NCI-H345 treated with DMSO at 0.1 percent for 48 hours (cell line): ENCODE measurements at regions not wholly inside any gene's neighbourhood (a gene's known extent, or its start where the extent isn't known, plus 50 kb on each side); places are given as distances from the start of the nearest gene placed in this dataset.
"Not testable (repeated sequence)": the region's sequence is repeated elsewhere in the genome, so short reads cannot be mapped to it uniquely, and the experiment has no call there.

ENCODE experiments used
- DNase-seq: peaks from one replicate; lab custom pipeline; 2025; ENCODE audit not compliant: unreplicated experiment; lab: John Stamatoyannopoulos, UW

DNA sequence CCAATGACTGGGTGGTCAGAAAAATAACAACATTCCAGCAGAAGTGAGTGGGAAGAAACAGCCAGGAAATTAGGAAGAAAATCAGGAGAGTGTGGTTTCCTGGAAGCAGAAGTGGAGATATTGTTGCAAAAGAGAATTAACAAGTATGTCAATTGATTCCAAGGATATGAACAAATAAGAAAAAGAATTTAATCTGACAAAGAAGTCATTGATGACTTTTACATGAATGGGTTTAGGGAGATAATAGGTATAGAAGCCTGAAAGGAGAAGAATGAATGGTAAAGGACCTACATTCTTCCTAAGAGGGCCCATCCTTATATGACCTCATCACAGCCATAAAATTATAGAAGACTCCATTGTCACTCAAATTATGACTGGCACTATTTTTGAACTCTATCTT, 1440.1 kb downstream of the OTOL1 start:
- no peak for DNase-seq

DNA sequence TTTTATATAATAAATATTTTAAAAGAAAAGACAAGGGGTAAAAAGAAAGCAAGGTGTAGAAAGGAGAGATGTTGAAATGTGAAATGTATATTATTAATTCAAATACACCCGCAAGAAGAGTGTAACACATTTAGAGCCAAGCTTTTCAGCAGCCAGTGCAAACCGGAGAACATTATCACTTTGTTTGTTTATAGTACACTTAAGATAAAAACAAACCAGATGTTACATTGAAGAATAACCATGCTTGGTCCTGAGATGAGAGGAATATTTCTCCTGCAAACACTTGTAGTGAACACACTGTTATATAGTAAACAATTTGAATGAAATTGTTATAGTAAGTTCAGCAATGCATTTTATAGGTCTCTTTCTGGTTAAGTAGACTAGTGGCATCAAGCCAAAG, 1441.5 kb downstream of the OTOL1 start:
- DNase-seq = no peak

- no peak for DNase-seq
Measured at GRCh38 chr3:162945626-162946025, 1449.0 kb downstream of the OTOL1 start.

GRCh38 chr3:162956711-162957110, 1460.1 kb downstream of the OTOL1 start:
- DNase-seq = no peak

- no peak for DNase-seq
Measured at GRCh38 chr3:162960269-162960668, 1463.7 kb downstream of the OTOL1 start.

GRCh38 chr3:162970292-162970691, 1473.7 kb downstream of the OTOL1 start:
- DNase-seq = no peak

- no peak for DNase-seq
Measured at GRCh38 chr3:162971715-162972114, 1475.1 kb downstream of the OTOL1 start.

- DNase-seq = no peak
Measured at GRCh38 chr3:162973428-162973917, 1476.9 kb downstream of the OTOL1 start.

DNA sequence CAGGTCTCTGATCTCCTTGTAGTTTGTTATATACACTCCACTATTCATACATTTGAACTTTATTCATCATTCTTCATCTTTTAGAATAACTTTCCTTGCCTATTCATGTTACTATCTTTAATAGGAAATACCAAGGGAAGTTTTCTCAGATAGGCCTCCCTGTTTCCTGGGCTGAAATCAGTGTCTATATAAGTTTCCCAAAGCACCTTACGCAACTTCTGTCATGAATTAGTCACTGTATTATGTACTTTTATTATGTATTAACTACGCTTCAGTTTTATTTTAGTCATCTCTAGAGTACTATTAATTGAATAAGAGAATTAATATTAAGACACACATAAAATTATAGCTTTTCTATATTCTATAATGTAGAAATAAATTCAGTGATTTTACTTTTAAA, 1481.5 kb downstream of the OTOL1 start:
- no peak for DNase-seq

DNA sequence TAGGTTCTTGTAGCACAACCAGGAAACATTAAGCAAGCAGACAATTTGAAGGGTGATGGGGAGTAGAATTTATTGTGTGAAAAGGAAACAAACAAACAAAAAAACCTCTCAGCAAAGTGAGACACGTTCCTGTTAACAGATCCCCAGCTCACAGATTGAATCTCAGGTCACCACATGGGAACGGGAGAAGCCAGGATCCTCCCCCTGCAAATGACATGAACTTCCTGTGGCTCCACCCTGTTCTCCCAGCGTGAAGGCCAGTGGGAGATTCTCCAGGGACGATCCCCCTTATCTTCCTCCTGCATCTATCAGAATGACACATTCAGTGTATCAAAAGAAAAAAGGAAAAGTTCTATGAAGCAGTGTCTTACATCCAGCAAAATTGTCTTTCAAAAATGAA, 1488.1 kb downstream of the OTOL1 start:
- DNase-seq = no peak

DNA sequence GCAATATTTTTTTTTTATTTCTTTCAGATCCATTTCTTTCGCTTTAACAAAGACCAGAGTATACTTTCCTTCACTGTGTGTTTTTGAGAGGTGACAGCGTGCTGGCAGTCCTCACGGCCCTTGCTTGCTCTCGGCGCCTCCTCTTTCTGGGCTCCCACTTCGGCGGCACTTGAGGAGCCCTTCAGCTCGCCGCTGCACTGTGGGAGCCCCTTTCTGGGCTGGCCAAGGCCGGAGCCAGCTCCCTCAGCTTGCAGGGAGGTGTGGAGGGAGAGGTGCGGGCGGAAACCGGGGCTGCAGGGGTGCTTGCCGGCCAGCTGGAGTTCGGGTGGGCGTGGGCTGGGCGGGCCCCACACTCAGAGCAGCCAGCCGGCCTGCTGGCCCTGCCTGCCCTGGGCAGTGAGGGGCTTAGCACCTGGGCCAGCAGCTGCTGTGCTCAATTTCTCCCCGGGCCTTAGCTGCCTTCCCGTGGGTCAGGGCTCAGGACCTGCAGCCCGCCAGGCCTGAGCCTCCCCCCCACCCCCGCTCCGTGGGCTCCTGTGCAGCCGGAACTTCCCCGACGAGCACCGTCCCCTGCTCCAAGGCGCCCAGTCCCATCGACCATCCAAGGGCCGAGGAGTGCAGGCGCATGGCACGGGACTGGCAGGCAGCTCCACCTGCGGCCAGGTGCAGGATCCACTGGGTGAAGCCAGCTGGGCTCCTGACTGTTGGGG, 1490.6 kb downstream of the OTOL1 start:
- not testable (repeated sequence) for DNase-seq

- no peak for DNase-seq
Measured at GRCh38 chr3:162992741-162993140, 1496.1 kb downstream of the OTOL1 start.

DNA sequence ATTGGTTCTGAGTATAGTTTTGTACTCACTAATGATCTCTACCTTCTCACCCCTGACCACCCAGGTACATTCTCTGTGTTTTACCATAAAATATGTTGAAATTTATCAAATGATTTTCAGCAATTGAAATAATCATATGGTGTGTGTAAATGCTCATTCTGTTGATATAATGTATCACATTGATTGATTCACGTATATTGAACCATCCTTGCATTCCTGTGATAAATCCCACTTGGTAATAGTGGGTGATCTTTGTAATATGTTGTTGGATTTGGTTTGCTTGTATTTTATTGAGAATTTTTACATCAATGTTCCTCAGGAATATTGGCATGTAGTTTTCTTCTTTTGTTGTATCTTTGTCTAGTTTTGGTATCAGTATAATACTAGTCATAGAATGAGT, 1497.6 kb downstream of the OTOL1 start:
- no peak for DNase-seq

DNA sequence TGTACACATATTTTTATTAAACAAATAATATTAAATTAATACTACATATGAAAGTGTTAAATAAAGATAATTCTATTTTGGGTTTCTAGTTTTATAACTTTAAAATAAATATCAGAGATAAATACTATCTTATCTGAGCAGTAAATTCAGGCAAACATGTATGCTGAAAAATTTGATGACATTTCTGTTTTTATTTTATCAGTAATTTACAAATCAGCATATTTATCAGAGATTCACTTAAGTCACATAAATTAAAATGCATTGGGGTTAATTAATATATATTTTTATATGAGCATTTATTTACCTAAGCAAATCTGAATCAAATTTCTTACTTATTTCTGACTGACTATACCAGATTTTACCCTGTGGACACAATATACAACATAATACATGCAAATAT, 1499.8 kb downstream of the OTOL1 start:
- DNase-seq = no peak

DNA sequence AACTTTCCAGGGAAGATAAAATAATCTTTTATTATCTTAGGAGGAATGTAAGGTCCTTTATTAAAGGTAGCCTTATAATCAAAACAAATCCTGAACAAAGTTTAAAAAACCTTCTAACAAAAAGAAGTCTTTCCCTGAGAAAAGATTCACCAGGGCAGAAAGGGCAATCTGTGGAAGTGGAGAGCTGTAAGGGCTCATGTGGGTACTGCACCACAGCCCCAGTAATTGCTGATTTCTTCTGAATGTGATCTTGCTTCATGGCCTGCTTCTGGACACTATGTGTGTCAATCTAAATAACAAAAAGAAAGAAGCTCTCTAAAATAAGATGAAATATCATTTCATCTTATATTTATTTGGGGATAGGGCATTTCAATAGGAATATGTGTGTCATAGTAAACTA, 1501.6 kb downstream of the OTOL1 start:
- no peak for DNase-seq

DNA sequence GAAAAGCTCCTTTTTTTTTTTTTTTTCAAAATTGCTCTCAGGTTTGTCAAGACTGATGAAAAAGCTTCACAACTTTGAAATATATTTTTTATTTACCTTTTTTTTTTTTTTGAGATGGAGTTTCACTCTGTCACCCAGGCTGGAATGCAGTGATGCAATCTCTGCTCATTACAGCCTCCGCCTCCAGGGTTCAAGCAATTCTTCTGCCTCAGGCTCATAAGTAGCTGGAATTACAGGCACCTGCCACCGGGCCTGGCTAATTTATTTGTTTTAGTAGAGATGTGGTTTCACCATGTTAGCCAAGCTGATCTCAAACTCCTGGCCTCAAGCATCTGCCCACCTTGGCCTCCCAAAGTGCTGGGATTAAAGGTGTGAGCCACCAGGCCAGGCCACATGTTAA, 1515.0 kb downstream of the OTOL1 start:
- no peak for DNase-seq

DNA sequence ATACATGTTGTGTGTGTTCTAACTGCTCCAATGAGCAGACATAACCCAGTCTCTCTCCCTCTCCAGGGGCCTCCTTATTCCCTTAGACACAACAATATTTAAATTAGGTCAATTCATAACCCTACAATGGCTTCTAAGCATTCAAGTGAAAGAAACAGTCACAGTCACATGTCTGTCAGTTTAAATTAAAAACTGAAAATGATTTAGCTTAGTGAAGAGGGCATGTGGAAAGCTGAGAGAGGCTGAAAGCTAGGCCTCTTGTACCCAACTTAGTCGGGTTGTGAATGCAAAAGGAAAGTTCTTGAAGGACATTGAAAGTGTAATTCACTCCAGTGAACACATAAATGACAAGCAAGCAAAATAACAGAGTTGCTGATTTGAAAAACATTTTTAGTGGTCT, 1519.6 kb downstream of the OTOL1 start:
- no peak for DNase-seq

GRCh38 chr3:163018067-163018466, 1521.5 kb downstream of the OTOL1 start:
- DNase-seq = no peak

GRCh38 chr3:163018664-163019063, 1522.1 kb downstream of the OTOL1 start:
- DNase-seq = no peak

DNA sequence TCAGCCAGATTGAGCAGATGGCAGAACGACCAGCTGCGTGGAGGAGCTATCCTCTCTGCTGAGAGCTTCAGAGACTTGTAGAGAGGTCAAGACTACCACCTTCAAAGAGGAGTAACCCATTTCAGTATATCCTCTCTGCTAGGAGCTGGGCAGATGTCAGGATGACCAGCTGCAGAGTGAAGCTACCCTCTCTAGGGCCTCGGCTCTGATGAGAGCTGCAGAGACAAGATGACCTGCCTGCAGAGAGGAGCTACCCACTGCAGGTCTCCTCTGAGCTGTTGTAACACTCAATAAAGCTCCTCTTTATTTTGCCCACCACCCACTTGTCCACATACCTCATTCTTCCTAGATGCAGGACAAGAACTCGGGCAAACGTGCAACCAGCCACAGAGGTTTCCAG, 1522.7 kb downstream of the OTOL1 start:
- DNase-seq = no peak

- DNase-seq = no peak
Measured at GRCh38 chr3:163033652-163034051, 1537.0 kb downstream of the OTOL1 start.

GRCh38 chr3:163039636-163040035, 1543.0 kb downstream of the OTOL1 start:
- DNase-seq = no peak

- no peak for DNase-seq
Measured at GRCh38 chr3:163043074-163043473, 1546.5 kb downstream of the OTOL1 start.
